ENCODE measurements at regions not wholly inside any gene's neighbourhood (a gene's known extent, or its start where the extent isn't known, plus 50 kb on each side); places are given as distances from the start of the nearest gene placed in this dataset.

DNA sequence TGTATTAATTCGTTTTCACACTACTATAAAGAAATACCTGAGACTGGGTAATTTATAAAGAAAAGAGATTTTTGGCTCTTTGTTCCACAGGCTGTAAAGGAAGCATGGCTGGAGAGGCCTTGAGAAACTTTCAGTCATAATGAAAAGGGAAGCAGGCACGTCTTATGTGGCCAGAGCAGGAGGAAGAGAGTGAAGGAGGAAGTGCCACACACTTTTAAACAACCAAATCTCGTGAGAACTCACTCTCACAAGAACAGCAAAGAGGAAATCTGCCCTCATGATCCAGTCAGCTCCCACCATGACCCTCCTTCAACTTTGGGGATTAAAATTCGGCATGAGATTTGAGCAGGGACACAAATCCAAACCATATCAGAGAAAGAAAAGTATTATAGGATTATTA is 1255.9 kb upstream of the MIR17HG start:
- TF ChIP-seq YY1 (IDR thresholded peaks at IDR 0.05; ENCODE audit: insufficient read depth, insufficient read length): no peak
- TF ChIP-seq SUZ12 (IDR thresholded peaks at IDR 0.05; ENCODE audit: extremely low read depth, insufficient read depth, insufficient read length): no peak
- TF ChIP-seq ZNF274 (IDR thresholded peaks at IDR 0.05; ENCODE audit: low read depth, low read length): no peak
